NCI-H1417 (cell line): ENCODE measurements at regions not wholly inside any gene's neighbourhood (a gene's known extent, or its start where the extent isn't known, plus 50 kb on each side); places are given as distances from the start of the nearest gene placed in this dataset.
"Not testable (repeated sequence)": the region's sequence is repeated elsewhere in the genome, so short reads cannot be mapped to it uniquely, and the experiment has no call there.

Experiments used
- DNase-seq, 3 experiments: peaks; one replicate each; lab custom pipeline; 2025; lab: John Stamatoyannopoulos, UW

GRCh38 chr14:86243158-86243557 is 713.2 kb downstream of the FLRT2 start:
- DNase-seq, result no peak

GRCh38 chr14:86237733-86238132 is 707.8 kb downstream of the FLRT2 start:
- no peak for DNase-seq

GRCh38 chr14:86221755-86222154 is 691.8 kb downstream of the FLRT2 start:
- DNase-seq, result peak in 1 of 3 experiments; percentile 15

- DNase-seq, result peak in 1 of 3 experiments; percentile 21
Observed at GRCh38 chr14:86221000-86221399, 691.1 kb downstream of the FLRT2 start.

- no peak for DNase-seq
Observed at GRCh38 chr14:86217523-86217922, 687.6 kb downstream of the FLRT2 start.

GRCh38 chr14:86203843-86204242 is 673.9 kb downstream of the FLRT2 start:
- peak in 1 of 3 experiments; percentile 14 for DNase-seq

- DNase-seq, result no peak
Observed at GRCh38 chr14:86196471-86196870, 666.5 kb downstream of the FLRT2 start.

GRCh38 chr14:86193756-86194155 is 663.8 kb downstream of the FLRT2 start:
- no peak for DNase-seq

- peak in 2 of 3 experiments; percentile 36 to 64 for DNase-seq
Observed at GRCh38 chr14:86179980-86180379, 650.0 kb downstream of the FLRT2 start.

- DNase-seq, result peak in 2 of 3 experiments; percentile 8 to 10
Observed at GRCh38 chr14:86168371-86168770, 638.4 kb downstream of the FLRT2 start.

GRCh38 chr14:86166541-86166940 is 636.6 kb downstream of the FLRT2 start:
- peak in 2 of 3 experiments; percentile 14 to 43 for DNase-seq

GRCh38 chr14:86153480-86153879 is 623.5 kb downstream of the FLRT2 start:
- no peak for DNase-seq

- no peak for DNase-seq
Observed at GRCh38 chr14:86143248-86143647, 613.3 kb downstream of the FLRT2 start.

GRCh38 chr14:86141966-86142365 is 612.0 kb downstream of the FLRT2 start:
- no peak for DNase-seq

- no peak for DNase-seq
Observed at GRCh38 chr14:86129426-86129825, 599.5 kb downstream of the FLRT2 start.

- DNase-seq, result no peak
Observed at GRCh38 chr14:86124328-86124727, 594.4 kb downstream of the FLRT2 start.

- DNase-seq, result no peak
Observed at GRCh38 chr14:86115972-86116371, 586.0 kb downstream of the FLRT2 start.

- DNase-seq, result not testable (repeated sequence)
Observed at GRCh38 chr14:86110871-86111270, 580.9 kb downstream of the FLRT2 start.

GRCh38 chr14:86104691-86105265 is 574.8 kb downstream of the FLRT2 start:
- DNase-seq, result no peak

- peak in 1 of 3 experiments; percentile 22 for DNase-seq
Observed at GRCh38 chr14:86094512-86094911, 564.6 kb downstream of the FLRT2 start.

- no peak for DNase-seq
Observed at GRCh38 chr14:86091811-86092210, 561.9 kb downstream of the FLRT2 start.

- DNase-seq, result no peak
Observed at GRCh38 chr14:86088156-86088555, 558.2 kb downstream of the FLRT2 start.

- no peak for DNase-seq
Observed at GRCh38 chr14:86087377-86087776, 557.4 kb downstream of the FLRT2 start.

- peak in 1 of 3 experiments; percentile 12 for DNase-seq
Observed at GRCh38 chr14:86086962-86087361, 557.0 kb downstream of the FLRT2 start.
